HG03066 (cell line): ENCODE measurements at regions not wholly inside any gene's neighbourhood (a gene's known extent, or its start where the extent isn't known, plus 50 kb on each side); places are given as distances from the start of the nearest gene placed in this dataset.
"Not testable (repeated sequence)": the region's sequence is repeated elsewhere in the genome, so short reads cannot be mapped to it uniquely, and the experiment has no call there.

ENCODE experiments used
- ATAC-seq: cut with Tn5 transposase; IDR thresholded peaks from one replicate; pipeline ENCODE4 v1.9.1; 2021; ENCODE audit warnings: low read depth; ENCODE audit not compliant: unreplicated experiment

DNA sequence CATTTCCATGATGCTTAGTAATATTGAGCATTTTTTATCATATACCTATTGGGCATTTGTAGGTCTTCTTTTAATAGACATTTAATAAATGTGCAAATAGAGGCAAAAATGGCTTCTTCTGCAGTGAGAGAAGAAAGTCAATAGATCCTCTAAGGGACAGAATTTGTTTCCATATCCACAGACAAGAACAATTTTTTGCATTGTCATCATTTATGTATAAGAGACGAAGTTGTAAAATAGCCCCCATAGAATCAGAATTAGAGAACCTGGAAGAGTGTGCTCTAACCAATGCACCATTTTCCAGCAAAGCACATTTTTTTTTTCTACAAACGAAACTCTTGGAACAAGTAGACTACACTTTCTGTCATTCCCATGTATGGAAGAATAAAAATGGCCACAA, 365.1 kb upstream of the PDE3A start:
- no peak for ATAC-seq

DNA sequence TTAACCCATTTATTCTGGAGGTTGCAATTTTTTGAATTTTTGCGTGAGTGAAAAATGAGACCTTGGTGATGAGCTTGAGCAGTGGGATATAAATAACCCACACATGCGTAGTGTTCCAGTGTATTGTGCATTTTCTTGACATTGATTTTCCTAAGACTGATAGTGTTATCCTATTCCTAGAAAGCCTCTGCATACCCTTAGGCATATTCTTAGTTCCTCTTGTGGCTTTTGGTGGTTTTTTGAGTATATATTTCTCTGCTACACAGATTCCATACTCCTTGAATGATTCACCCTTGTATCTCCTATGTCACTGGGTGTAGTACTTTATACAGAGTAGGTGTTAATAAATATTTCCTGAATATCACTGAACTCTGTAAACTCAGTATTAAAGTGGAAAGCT, 363.4 kb upstream of the PDE3A start:
- no peak for ATAC-seq

DNA sequence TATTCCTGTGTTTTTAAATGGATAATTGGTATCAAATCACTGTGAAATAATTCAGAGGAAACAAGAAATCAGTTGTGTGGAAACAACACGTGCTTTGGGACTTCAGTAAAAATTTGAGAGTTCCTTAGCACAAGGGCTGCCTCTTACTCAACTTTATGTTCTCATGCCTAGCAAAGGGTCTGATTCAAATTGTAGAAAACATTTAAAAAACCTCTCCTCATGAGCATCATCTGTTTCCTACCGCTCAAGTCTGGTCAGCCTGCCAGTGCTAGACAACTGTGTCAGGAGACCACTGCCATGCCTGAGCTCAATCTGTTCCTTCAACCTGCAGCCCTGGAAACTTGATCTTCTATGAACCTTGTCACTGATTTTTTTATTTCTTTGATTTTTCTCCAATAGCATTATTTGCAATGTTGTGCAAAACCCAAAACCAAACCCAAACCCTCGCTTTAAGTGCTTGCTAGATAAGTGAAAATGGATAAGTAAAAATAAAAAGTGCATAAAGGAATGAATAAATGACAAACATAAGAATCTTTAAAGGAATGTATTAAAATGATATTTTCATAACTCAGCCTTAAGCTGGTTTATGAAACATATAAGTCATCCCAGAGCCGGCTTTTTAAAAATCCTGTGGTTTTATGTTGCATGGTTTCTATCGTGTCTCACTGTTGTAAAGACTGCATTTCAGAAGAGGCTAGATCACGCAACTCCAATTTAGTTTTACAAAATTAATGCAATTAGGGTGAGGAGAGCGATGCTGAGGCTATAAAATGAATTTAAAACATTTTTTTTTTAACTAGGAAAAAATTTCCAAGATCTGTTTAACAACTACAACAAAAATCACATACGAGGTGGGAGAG, 361.2 kb upstream of the PDE3A start:
- ATAC-seq, result no peak

DNA sequence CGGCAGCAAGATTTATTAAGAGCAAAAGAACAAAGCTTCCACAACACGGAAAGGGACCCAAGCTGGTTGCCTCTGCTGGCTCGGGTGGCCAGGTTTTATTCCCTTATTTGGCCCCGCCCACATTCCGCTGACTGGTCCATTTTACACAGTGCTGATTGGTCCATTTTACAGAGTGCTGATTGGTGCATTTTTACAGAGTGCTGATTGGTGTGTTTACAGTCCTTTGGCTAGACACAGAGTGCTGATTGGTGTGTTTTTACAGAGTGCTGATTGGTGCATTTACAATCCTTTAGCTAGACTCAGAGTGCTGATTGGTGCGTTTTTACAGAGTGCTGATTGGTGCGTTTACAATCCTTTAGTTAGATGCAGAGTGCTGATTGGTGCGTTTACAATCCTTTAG, 358.4 kb upstream of the PDE3A start:
- ATAC-seq, result not testable (repeated sequence)

DNA sequence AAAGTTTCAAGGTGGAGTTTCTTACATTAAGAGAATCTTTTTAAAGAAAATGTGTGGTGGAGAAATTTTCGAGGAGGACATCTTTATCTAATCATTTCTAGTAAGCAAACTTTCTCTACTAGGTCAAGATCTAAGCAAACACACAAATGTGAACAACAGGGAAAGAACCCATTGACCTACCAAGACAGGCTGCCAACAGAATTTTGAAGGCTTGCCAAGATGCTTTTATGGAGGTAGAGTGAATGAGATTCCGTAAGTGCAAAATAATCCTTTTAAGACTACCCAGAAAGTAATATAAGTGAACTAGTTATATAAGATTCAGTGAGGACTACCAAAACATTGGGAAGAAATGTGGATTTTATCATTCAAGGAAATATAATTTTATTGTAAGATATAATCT, 357.1 kb upstream of the PDE3A start:
- no peak for ATAC-seq

DNA sequence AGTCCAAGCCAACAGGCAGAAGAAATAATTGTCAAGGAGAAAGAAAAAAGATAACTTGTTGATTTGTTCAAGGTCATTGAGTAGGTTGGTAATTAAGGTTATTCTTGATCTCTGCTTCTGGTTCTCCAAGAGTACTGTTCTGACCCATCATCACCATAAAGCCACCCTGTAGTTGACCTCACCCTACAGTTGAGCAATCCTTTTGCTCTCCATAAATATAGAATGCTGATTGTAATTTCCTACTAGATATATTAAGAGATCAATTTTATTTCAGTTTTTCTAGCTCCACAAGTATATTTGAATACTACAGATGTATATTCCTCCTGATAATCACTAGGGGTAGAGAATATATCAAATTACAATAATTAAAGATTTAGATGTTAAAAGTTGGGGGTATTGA, 350.5 kb upstream of the PDE3A start:
- ATAC-seq, result no peak

DNA sequence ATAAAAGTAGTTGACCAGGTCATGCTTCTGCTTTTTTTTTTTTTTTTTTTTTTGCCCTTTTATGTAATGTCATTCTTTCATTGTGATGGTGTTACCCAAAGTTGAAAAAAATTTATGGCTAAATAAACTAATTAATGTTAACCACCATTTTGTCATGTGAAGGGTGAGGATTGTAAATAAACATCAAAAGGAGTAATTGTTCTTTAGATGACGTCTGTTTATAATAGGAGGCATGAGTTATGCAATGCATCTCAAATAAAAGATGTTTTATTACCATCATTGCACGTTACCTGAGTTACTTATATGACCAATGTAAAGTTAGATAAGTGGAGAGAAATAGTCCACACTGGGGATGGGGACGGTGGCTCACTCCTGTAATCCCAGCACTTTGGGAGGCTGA, 349.9 kb upstream of the PDE3A start:
- ATAC-seq, result no peak

DNA sequence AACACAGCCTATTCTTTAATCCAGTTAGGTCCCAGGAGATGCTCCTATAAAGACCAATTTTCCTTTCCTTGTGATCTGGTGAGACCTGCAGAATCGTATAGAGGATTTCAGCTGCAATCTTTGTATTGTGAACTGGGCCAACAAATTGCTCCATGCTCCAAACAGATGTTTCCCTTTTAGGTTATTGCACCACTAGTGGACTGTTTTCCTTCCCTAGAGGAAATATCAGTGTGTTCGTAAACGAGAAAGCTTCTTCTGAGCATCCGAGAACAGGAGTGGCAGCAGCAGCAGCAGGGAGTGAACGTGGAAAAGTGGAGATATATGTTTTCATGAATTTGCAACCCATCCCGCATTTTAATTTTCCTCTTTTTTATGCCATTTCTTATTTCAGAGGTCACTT, 344.1 kb upstream of the PDE3A start:
- no peak for ATAC-seq

DNA sequence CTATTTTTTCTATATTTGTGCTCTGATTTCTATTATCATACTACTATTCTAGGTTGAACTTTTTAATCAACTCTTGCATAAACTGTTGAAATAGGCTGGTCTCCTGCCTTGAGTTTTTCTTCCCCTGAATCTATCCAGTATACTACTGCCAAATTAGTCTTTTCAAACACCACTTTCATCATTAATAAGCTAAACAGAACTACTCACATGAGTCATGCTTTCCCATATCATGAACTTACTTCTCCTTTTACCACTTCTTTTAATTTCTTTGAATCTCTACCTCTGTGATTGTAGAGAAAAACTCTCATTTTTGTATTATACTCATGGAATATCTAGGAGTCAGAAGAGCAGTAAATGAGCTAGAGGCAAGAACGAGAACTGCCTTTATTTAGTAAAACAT, 340.3 kb upstream of the PDE3A start:
- ATAC-seq, result no peak

DNA sequence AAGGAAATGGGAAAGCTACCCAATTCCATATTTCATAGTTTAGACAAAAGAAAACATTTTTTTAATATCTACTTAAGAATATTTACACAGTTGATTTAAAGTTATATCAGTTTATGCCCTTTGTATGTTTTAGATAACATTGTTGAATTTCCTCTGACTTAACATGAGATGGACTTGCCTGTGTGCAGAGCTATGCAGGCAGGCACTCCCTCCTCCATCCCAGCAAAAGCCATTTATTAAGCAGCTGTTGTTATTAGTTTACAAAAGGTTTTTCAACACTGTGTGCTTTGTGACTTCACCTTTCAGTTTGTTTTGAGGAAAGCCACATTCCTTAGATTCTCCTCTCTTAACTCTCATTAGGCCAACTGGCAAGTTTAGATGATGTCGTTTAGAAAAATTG, 337.5 kb upstream of the PDE3A start:
- no peak for ATAC-seq

DNA sequence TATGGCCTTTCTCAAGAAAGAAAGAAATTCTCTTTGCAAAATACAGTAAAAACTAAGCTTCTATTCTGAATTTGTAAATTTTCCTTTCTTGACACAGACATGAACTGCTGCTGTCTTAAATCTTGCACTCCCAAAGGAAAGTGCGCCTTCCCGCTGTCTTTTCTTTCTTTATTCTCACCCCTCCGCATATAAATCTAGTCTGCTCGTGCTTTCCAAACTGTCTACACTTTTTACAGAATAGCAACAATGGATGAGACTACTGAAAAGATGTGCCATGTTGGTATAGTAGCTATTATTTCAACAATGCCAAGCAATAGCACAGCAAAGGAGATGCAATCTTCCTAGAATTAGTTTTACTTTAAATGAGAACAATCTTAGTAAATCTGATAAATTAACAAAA, 328.8 kb upstream of the PDE3A start:
- ATAC-seq, result no peak

DNA sequence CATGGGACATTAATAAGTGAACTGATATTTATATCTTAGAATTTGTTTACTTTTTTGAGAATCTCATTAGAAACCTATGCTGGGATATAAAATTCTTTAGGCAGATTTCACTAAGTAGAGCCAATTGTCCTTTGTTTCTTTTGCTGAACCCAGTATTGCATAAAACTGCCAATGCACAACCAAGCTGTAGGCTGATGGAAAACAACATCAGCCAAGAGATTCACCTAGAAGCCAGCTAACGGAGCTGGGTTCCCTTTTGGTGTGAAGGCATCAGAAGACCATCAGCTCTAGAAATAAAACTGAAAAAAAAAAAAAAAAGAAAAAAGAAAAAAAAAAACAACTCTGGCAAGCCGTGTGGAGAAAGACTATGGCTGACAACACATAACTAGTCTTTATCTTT, 328.2 kb upstream of the PDE3A start:
- ATAC-seq, result no peak

DNA sequence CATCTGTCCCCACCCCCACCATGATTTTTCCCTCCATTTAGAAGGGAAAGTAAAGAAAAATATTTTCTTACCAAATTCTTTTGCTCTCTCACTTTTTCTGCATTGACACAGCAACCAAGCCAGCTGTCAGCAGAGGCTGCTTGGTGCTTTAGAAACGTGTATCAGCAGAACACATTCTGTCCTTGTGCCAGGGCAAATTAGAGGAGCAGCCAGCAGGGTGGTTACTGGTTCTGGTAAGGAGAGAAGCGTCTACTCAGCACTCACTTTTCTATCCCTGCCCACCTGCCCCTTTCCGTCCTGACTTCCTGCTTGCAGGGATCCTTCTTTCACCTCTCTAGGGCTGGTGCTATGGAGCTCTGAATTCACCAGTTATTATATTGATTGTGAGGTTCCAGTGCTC, 327.5 kb upstream of the PDE3A start:
- ATAC-seq, result no peak

DNA sequence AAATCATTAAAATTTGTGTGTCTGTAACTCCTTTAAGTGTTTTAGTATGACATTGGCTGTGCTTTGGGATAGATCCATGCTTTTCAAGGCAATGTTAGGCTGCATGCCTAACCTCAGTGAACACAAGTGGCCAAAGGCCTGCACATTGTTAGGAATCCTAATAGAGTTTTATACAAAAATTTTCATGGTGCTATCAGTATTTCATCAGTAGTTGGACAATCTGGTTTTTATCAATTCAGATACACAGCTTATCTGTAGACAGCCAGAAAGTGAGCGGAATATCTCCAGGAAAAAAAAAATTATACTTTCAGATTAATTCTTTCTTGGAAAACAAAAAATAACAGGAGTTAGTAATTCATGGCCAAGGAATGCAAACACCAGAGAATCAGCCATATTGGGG, 324.0 kb upstream of the PDE3A start:
- no peak for ATAC-seq

DNA sequence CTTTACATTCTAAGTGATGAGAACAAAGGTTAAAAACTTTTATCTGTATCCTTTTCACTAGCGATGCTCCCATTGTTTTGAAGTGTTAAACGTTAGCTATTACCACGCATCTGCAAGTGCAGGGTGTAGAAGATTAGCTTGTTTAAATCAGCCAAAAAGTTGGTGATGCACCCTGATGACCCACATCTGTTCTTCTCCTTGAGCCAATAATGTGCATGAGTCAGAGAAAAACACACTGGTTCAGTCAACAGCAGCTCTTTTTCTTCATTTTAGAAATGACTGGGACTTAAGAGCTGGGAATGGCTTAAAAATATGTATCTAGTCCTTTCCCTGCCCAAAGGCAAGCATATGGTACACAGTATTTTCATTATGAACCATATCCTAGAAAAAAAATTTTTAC, 323.5 kb upstream of the PDE3A start:
- ATAC-seq, result no peak

DNA sequence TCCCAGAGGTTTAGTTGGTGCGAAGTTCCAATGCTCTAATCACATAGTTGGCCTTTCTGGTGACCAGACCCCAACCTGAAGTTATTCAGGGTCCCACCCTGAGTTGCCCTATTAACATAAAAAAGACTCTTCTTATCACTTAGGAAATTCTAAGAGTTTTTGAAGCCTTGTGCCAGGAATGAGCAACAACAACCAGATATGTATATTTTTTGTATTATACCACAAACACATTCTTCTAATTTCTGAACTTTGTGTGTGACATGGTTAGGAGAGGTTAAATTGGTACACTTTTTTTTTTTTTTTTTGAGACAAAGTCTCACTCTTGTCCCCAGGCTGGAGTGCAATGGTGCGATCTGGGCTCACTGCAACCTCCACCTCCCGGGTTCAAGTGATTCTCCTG, 320.4 kb upstream of the PDE3A start:
- no peak for ATAC-seq

DNA sequence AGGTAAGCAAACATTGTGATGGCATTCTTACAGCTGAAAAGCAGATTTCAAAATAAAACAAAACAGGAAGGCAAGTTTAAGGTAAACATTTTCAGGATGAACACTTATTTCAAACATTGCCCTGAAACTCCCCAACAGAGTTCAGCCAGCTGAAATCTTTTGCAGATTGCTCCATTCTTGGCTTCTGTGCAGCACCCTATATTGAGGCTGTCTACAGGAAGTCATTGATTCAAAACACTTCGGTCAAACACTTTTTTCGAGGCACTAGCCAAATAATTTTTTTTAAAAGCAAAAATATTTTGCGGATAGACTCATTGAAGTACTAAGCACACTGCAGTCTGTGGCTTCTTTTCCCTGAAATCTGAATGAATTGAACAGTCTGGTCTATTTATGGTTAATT, 318.1 kb upstream of the PDE3A start:
- no peak for ATAC-seq

DNA sequence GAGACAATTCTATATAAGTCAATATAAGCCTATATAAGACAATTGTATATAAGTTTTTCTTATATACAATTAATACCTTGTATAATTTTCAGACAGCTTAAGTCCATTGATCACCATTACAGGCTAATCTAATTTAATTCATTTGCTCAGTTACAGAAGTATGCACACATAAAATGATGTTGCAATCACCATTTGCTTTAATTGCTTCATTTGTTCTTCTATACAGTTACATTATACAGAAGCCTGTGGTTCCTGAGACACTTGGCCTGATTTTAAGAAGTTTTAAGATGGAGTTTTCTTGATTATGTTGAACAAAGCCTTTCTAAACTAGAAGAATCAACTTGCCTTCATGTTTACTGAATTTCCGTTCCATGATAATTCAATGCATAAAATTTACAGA, 314.6 kb upstream of the PDE3A start:
- no peak for ATAC-seq

DNA sequence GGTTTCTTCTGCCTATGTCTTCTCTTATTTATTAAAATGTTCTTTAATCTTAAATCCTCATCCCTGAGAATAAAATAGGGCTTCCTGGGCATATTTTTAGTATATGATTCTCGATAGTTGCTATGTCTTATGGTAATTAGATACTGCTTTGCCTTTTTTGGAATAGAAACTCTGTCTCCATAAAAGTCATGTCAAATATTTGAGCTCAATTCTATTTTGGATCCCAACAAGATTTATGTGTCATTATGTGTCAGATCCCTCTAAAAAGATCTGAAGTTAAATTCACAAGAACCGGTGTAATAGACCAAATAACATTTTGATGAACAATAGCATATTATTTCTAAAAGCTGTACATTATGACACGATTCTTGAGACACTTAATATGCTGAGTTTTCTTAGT, 312.5 kb upstream of the PDE3A start:
- no peak for ATAC-seq

DNA sequence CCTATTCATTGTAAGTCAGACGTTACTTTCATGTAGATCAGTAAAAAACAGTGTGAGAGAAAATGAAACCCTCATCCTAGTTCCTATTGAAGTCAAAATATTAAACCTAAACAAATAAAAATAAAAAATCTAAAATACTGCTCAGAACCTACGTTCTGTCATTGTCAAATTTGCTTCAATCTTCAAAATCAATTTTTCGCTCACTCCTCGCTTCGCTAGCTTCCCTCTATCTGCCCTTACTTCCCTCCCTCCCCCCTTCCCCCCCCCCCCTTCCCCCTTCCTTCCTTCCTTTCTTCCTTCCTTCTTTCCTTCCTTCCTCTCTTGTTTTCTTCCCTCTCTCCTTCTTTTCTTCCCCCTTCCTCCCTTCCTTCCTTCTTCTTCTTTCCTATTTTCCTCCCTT, 310.9 kb upstream of the PDE3A start:
- no peak for ATAC-seq

DNA sequence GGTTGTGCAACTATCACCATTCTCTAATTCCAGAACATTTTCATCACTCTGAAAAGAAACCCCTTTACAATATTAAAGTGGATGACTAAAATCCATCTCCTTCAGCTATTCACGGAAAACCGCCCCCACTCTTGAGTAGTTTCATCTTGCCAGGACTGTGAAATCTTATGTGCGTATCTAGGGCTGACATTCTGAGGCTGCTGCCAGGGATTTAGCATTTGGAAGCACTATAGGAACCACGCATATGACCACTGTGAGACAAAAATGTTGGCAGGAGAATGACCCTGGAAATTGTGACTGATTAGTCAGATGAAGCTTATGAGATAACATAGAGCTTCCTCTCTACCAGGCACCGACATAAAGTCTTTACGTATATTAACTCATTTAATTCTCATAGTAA, 305.2 kb upstream of the PDE3A start:
- ATAC-seq, result no peak

DNA sequence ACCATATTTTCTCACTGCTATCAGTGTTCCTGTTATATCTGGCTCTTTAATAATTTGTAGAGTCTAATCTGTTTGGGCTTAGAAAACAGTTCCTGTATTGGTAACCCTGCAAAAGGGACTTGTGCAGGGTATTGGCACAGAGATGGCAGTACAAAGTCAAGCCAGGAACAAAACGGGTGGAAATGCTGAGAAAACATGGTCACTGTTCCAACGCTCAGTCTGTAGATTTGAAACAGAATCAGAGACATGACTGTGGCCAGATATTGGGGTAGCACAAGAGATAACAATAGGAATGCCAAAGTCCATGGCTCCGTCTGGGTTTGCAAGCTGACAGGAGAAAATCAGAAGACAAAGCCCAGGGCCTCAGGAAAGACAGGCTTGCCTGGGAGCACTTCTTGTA, 290.7 kb upstream of the PDE3A start:
- ATAC-seq, result no peak

DNA sequence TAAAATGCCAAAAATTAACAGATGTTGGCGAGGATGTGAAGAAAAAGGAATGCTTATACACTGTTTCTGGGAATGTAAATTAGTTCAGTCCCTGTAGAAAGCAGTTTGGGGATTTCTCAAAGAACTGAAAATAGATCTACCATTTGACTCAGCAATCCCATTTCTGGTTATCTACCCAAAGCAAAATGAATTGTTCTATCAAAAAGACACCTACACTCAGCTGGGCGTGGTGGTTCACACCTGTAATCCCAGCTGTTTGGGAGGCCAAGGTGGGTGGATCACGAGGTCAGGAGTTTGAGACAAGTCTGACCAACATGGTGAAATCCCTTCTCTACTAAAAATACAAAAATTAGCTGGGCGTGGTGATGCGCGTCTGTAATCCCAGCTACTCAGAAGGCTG, 279.3 kb upstream of the PDE3A start:
- ATAC-seq, result no peak
